CD14-positive monocyte (primary cell): ENCODE measurements at regions not wholly inside any gene's neighbourhood (a gene's known extent, or its start where the extent isn't known, plus 50 kb on each side); places are given as distances from the start of the nearest gene placed in this dataset.

Source experiments
- DNase-seq, 3 donors: peaks; one replicate each; pipeline ENCODE4 v3.0.0-alpha.2; 2011 to 2022
- H2AFZ ChIP-seq: 2 replicates; pipeline ENCODE4 v1.6.0; 2012; ENCODE audit warnings: mild to moderate bottlenecking, low read depth, low read length, inconsistent platforms; ENCODE audit not compliant: insufficient read depth, poor library complexity, severe bottlenecking
- H3K27ac ChIP-seq, 2 donors: 1 replicate in 1 of 2; 2 replicates in 1 of 2; pipeline ENCODE4 v1.5.1; 2012 to 2013; ENCODE audit warnings: low read length in 2 of 2, control low read depth in 1 of 2, inconsistent platforms in 1 of 2, low read depth in 1 of 2, mild to moderate bottlenecking in 1 of 2
- H3K27me3 ChIP-seq, 2 donors: one replicate each; pipeline versions ENCODE4 v1.6.0 to v1.6.1; 2011 to 2013; ENCODE audit warnings: low read length in 2 of 2; ENCODE audit not compliant: control insufficient read depth in 2 of 2, insufficient read depth in 2 of 2
- H3K36me3 ChIP-seq, 2 donors: replicated peaks in 1 of 2; 1 replicate in 1 of 2; 2 replicates in 1 of 2; pipeline versions ENCODE4 v1.5.1 to v1.6.1; 2012 to 2013; ENCODE audit warnings: low read length in 2 of 2, control low read depth in 1 of 2, inconsistent platforms in 1 of 2, mild to moderate bottlenecking in 1 of 2; ENCODE audit not compliant: insufficient read depth in 2 of 2, control insufficient read depth in 1 of 2
- H3K4me1 ChIP-seq, 2 donors: 1 replicate in 1 of 2; 2 replicates in 1 of 2; pipeline versions ENCODE4 v1.5.1 to v1.6.1; 2012 to 2013; ENCODE audit warnings: low read length in 2 of 2, control low read depth in 1 of 2, inconsistent platforms in 1 of 2, mild to moderate bottlenecking in 1 of 2, moderate library complexity in 1 of 2; ENCODE audit not compliant: insufficient read depth in 2 of 2, control insufficient read depth in 1 of 2
- H3K4me2 ChIP-seq: replicated peaks from 2 replicates; pipeline ENCODE3; 2012; ENCODE audit warnings: low read length, moderate library complexity, mild to moderate bottlenecking; ENCODE audit not compliant: poor library complexity, severe bottlenecking; ENCODE audit errors: extremely low read depth
- H3K4me3 ChIP-seq, 3 experiments: fragments of 200-600 bp in 1 of 3; sonication (generic) in 1 of 3; replicated peaks in 1 of 3; 1 replicate in 2 of 3; 2 replicates in 1 of 3; pipeline ENCODE4 v1.5.1; 2011 to 2013; ENCODE audit warnings: low read length in 3 of 3, mild to moderate bottlenecking in 3 of 3, control low read depth in 2 of 3, low read depth in 2 of 3, inconsistent platforms in 1 of 3, moderate library complexity in 1 of 3
- H3K79me2 ChIP-seq: 2 replicates; pipeline ENCODE4 v1.6.0; 2012; ENCODE audit warnings: mild to moderate bottlenecking, control low read depth, inconsistent platforms, low read length, moderate library complexity; ENCODE audit not compliant: insufficient read depth
- H3K9ac ChIP-seq: 2 replicates; pipeline ENCODE4 v1.6.0; 2017; ENCODE audit warnings: low read length, mild to moderate bottlenecking; ENCODE audit not compliant: insufficient read depth, poor library complexity, severe bottlenecking
- H3K9me3 ChIP-seq, 2 donors: replicated peaks in 1 of 2; 1 replicate in 1 of 2; 2 replicates in 1 of 2; pipeline versions ENCODE4 v1.5.1 to v1.6.1; 2012 to 2013; ENCODE audit warnings: low read length in 2 of 2, control low read depth in 1 of 2; ENCODE audit not compliant: control insufficient read depth in 1 of 2, insufficient read depth in 1 of 2
- H4K20me1 ChIP-seq: 2 replicates; pipeline ENCODE4 v1.6.0; 2012; ENCODE audit warnings: mild to moderate bottlenecking, low read length, control low read depth, moderate library complexity; ENCODE audit not compliant: insufficient read depth
- H3K27ac Mint-ChIP-seq, 7 donors: one replicate each; pipeline ENCODE4 v1.8.0; 2020; ENCODE audit warnings: mild to moderate bottlenecking in 7 of 7, mixed read lengths in 7 of 7, moderate library complexity in 6 of 7, inconsistent platforms in 2 of 7
- H3K27me3 Mint-ChIP-seq, 3 donors: one replicate each; pipeline ENCODE4 v1.8.0; 2021 to 2022; ENCODE audit warnings: low read depth in 3 of 3, mild to moderate bottlenecking in 3 of 3, mixed read lengths in 3 of 3, moderate library complexity in 3 of 3, inconsistent platforms in 1 of 3
- H3K36me3 Mint-ChIP-seq, 2 donors: one replicate each; pipeline ENCODE4 v1.8.0; 2020; ENCODE audit warnings: mixed read lengths in 2 of 2, inconsistent platforms in 1 of 2, mild to moderate bottlenecking in 1 of 2
- H3K4me1 Mint-ChIP-seq: one replicate; pipeline ENCODE4 v1.8.0; 2020; ENCODE audit warnings: mild to moderate bottlenecking, mixed read lengths
- H3K4me3 Mint-ChIP-seq, 2 donors: one replicate each; pipeline ENCODE4 v1.8.0; 2020; ENCODE audit warnings: mild to moderate bottlenecking in 2 of 2, mixed read lengths in 2 of 2, moderate library complexity in 1 of 2
- H3K9me3 Mint-ChIP-seq, 7 donors: one replicate each; pipeline ENCODE4 v1.8.0; 2020 to 2022; ENCODE audit warnings: mixed read lengths in 7 of 7, mild to moderate bottlenecking in 6 of 7, moderate library complexity in 6 of 7, inconsistent platforms in 2 of 7
- CTCF ChIP-seq: fragments of 200-600 bp; IDR thresholded peaks from one replicate; pipeline ENCODE4 v1.8.0; 2022; ENCODE audit warnings: antibody characterized with exemption, mild to moderate bottlenecking
- WGBS: methylation state at CpG from one replicate; pipeline ENCODE4 v1.1.5; 2013; ENCODE audit warnings: missing lambda C conversion rate; ENCODE audit not compliant: insufficient coverage; 5-methylcytosine and 5-hydroxymethylcytosine counted together
- intact Hi-C, 2 donors: fragments of 100-400 bp; cut with micrococcal nuclease; formaldehyde crosslinking; loops; one replicate each; pipeline versions ENCODE4 v1.15.0 to v1.15.1; 2023

GRCh38 chr3:11737742-11738141 lies 94.0 kb upstream of the VGLL4 start:
- Histone ChIP-seq H3K4me1 (no peaks in the 10 kb centered on the region), H3K4me2 (no peak overlapping the region), H3K9me3 (no peaks in the 10 kb centered on the region), H4K20me1 (no peaks in the 10 kb centered on the region), H3K27ac (no peak overlapping the region), H3K36me3 (no peaks in the 10 kb centered on the region), H3K27me3 (no peaks in the 10 kb centered on the region), H3K79me2 (no peaks in the 10 kb centered on the region), H2AFZ (no peak overlapping the region), H3K9ac (no peak overlapping the region), H3K4me3 (no peak overlapping the region)
- WGBS: 93% methylated on average over 5 of the region's 7 CpGs
- H3K27me3 Mint-ChIP-seq: peaks cover 3 to 8% (median 4%) of the 10 kb centered on the region in 3 donors
- DNase-seq: no peak
- no peak overlapping the region for H3K27ac Mint-ChIP-seq
- H3K4me3 Mint-ChIP-seq: no peak overlapping the region
- no peaks in the 10 kb centered on the region for H3K36me3 Mint-ChIP-seq
- peaks cover 0 to 3% (median 0%) of the 10 kb centered on the region in 7 donors for H3K9me3 Mint-ChIP-seq
- intact Hi-C loops: no loop called here
- no peak for TF ChIP-seq CTCF
- no peaks in the 10 kb centered on the region for H3K4me1 Mint-ChIP-seq

GRCh38 chr3:11736136-11736833 lies 92.6 kb upstream of the VGLL4 start:
- no peak overlapping the region for H2AFZ ChIP-seq

More at GRCh38 chr3:11736136-11736833, 92.6 kb upstream of the VGLL4 start:
- no peaks in the 10 kb centered on the region for H3K79me2 ChIP-seq
- 95% methylated on average over 4 of the region's 9 CpGs for WGBS
- no peaks in the 10 kb centered on the region for H3K27me3 ChIP-seq
- no peaks in the 10 kb centered on the region for H3K4me1 ChIP-seq
- no peak overlapping the region for H3K4me2 ChIP-seq
- Mint-ChIP-seq H3K4me3 (no peak overlapping the region), H3K27ac (no peak overlapping the region), H3K4me1 (no peaks in the 10 kb centered on the region), H3K36me3 (no peaks in the 10 kb centered on the region), H3K27me3 (peaks cover 3 to 9% (median 4%) of the 10 kb centered on the region in 3 donors), H3K9me3 (peaks cover 0 to 3% (median 0%) of the 10 kb centered on the region in 7 donors)
- no peak for DNase-seq
- H3K9me3 ChIP-seq: no peaks in the 10 kb centered on the region
- no peak overlapping the region for H3K4me3 ChIP-seq
- H4K20me1 ChIP-seq: no peaks in the 10 kb centered on the region
- intact Hi-C loops: no loop called here
- H3K9ac ChIP-seq: no peak overlapping the region
- H3K36me3 ChIP-seq: no peaks in the 10 kb centered on the region
- no peak overlapping the region for H3K27ac ChIP-seq
- no peak for TF ChIP-seq CTCF
